ENCODE measurements at regions not wholly inside any gene's neighbourhood (a gene's known extent, or its start where the extent isn't known, plus 50 kb on each side); places are given as distances from the start of the nearest gene placed in this dataset.

DNA sequence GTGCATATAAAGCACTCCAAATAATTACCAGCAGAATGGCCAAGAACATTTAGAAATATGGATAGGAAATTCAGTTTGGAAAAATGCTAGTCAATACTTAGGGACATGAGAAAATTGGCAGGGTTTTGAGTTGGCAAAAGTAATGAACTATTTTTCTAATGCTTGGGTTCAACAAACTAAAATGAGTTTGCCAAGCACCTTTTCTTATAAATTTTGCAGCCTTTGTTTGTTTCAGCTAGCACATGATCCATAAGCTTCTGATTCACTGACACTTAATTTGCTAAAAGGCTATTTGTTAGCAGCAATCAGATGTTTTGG is 324.8 kb downstream of the QKI start:
- no peak for DNase-seq (ENCODE audit: low read depth, low spot score)
- intact Hi-C loops (cut with micrococcal nuclease) = no loop called here
- no peaks in the 10 kb centered on the region for H3K36me3 ChIP-seq (ENCODE audit: control insufficient read depth in 1 of 2, insufficient read depth in 2 of 2, low read length in 2 of 2)
- no peak overlapping the region for H2AFZ ChIP-seq (ENCODE audit: low read depth, low read length, poor library complexity, severe bottlenecking)
- no peaks in the 10 kb centered on the region for H3K79me2 ChIP-seq (ENCODE audit: insufficient read depth, low read length)
- H3K9me2 ChIP-seq (ENCODE audit: insufficient read depth) = no peaks in the 10 kb centered on the region
- ChIA-PET POLR2A (no interaction called here), RAD21 (ENCODE audit: low non-redundant PET in 1 of 2, low total read pairs in 2 of 2, uncharacterized antibody in 2 of 2, unreplicated experiment in 2 of 2) (no interaction called here), CTCF (no interaction called here)
- no peak overlapping the region for H3K27ac ChIP-seq (ENCODE audit: low read depth, low read length)
- ATAC-seq = no peak
- H4K20me1 ChIP-seq (ENCODE audit: insufficient read depth) = no peaks in the 10 kb centered on the region
- H3K9me3 ChIP-seq (ENCODE audit: control insufficient read depth in 1 of 2, insufficient read depth in 1 of 2, low read depth in 1 of 2, low read length in 2 of 2) = no peaks in the 10 kb centered on the region
- BruUV-seq (replicated peaks) = no TSS peak
- no peaks in the 10 kb centered on the region for H3K27me3 ChIP-seq (ENCODE audit: insufficient read depth, low read length)
- H3K9ac ChIP-seq (ENCODE audit: low read length) = no peak overlapping the region
- H3K4me3 ChIP-seq (replicated peaks in 1 of 2; ENCODE audit: low read depth in 1 of 2, low read length in 2 of 2) = no peak overlapping the region
- TF ChIP-seq CTCF (IDR thresholded peaks at IDR 0.05 in 2 of 3, conservative IDR thresholded peaks at IDR 0.05 in 1 of 3; ENCODE audit: borderline replicate concordance in 1 of 3, insufficient read depth in 1 of 3, low read depth in 2 of 3, low read length in 2 of 3) (no peak), TCF7L2 (IDR thresholded peaks at IDR 0.05; ENCODE audit: borderline replicate concordance, extremely low read depth, insufficient read depth, insufficient read length) (no peak), POLR2AphosphoS5 (IDR thresholded peaks at IDR 0.05; ENCODE audit: low read depth, low read length) (no peak), EZH2phosphoT487 (IDR thresholded peaks at IDR 0.05; ENCODE audit: borderline replicate concordance) (no peak), EZH2 (IDR thresholded peaks at IDR 0.05) (no peak), SRF (IDR thresholded peaks at IDR 0.05; ENCODE audit: low read depth) (no peak), FOSL1 (IDR thresholded peaks at IDR 0.05; ENCODE audit: low read depth) (no peak), ATF3 (IDR thresholded peaks at IDR 0.05) (no peak)
- TF ChIP-seq, protein P1, sequence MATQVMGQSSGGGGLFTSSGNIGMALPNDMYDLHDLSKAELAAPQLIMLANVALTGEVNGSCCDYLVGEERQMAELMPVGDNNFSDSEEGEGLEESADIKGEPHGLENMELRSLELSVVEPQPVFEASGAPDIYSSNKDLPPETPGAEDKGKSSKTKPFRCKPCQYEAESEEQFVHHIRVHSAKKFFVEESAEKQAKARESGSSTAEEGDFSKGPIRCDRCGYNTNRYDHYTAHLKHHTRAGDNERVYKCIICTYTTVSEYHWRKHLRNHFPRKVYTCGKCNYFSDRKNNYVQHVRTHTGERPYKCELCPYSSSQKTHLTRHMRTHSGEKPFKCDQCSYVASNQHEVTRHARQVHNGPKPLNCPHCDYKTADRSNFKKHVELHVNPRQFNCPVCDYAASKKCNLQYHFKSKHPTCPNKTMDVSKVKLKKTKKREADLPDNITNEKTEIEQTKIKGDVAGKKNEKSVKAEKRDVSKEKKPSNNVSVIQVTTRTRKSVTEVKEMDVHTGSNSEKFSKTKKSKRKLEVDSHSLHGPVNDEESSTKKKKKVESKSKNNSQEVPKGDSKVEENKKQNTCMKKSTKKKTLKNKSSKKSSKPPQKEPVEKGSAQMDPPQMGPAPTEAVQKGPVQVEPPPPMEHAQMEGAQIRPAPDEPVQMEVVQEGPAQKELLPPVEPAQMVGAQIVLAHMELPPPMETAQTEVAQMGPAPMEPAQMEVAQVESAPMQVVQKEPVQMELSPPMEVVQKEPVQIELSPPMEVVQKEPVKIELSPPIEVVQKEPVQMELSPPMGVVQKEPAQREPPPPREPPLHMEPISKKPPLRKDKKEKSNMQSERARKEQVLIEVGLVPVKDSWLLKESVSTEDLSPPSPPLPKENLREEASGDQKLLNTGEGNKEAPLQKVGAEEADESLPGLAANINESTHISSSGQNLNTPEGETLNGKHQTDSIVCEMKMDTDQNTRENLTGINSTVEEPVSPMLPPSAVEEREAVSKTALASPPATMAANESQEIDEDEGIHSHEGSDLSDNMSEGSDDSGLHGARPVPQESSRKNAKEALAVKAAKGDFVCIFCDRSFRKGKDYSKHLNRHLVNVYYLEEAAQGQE (IDR thresholded peaks at IDR 0.05; ENCODE audit: low read depth) = no peak
- H3K4me1 ChIP-seq (ENCODE audit: control insufficient read depth in 1 of 2, insufficient read depth in 2 of 2, low read length in 2 of 2) = no peaks in the 10 kb centered on the region
- no peak overlapping the region for H3K4me2 ChIP-seq (ENCODE audit: low read length)
